ENCODE measurements at regions not wholly inside any gene's neighbourhood (a gene's known extent, or its start where the extent isn't known, plus 50 kb on each side); places are given as distances from the start of the nearest gene placed in this dataset.
A peak's percentile ranks its signal among the peaks of the same experiment; 100 is the strongest.

- no peak overlapping the region for H3K27ac ChIP-seq
- no peaks in the 10 kb centered on the region for H3K9me3 ChIP-seq
- TF ChIP-seq, protein P1, sequence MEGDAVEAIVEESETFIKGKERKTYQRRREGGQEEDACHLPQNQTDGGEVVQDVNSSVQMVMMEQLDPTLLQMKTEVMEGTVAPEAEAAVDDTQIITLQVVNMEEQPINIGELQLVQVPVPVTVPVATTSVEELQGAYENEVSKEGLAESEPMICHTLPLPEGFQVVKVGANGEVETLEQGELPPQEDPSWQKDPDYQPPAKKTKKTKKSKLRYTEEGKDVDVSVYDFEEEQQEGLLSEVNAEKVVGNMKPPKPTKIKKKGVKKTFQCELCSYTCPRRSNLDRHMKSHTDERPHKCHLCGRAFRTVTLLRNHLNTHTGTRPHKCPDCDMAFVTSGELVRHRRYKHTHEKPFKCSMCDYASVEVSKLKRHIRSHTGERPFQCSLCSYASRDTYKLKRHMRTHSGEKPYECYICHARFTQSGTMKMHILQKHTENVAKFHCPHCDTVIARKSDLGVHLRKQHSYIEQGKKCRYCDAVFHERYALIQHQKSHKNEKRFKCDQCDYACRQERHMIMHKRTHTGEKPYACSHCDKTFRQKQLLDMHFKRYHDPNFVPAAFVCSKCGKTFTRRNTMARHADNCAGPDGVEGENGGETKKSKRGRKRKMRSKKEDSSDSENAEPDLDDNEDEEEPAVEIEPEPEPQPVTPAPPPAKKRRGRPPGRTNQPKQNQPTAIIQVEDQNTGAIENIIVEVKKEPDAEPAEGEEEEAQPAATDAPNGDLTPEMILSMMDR (IDR thresholded peaks at IDR 0.05) = no peak
- no peaks in the 10 kb centered on the region for H3K36me3 ChIP-seq
- H3K4me3 ChIP-seq = no peak overlapping the region
- H3K4me1 ChIP-seq = no peaks in the 10 kb centered on the region
- peak; percentile 11 for DNase-seq (ENCODE audit: low spot score)
- H3K27me3 ChIP-seq = no peaks in the 10 kb centered on the region
These were observed 187.3 kb upstream of the GALNT2 start for GRCh38 chr1:229879746-229880145.

DNA sequence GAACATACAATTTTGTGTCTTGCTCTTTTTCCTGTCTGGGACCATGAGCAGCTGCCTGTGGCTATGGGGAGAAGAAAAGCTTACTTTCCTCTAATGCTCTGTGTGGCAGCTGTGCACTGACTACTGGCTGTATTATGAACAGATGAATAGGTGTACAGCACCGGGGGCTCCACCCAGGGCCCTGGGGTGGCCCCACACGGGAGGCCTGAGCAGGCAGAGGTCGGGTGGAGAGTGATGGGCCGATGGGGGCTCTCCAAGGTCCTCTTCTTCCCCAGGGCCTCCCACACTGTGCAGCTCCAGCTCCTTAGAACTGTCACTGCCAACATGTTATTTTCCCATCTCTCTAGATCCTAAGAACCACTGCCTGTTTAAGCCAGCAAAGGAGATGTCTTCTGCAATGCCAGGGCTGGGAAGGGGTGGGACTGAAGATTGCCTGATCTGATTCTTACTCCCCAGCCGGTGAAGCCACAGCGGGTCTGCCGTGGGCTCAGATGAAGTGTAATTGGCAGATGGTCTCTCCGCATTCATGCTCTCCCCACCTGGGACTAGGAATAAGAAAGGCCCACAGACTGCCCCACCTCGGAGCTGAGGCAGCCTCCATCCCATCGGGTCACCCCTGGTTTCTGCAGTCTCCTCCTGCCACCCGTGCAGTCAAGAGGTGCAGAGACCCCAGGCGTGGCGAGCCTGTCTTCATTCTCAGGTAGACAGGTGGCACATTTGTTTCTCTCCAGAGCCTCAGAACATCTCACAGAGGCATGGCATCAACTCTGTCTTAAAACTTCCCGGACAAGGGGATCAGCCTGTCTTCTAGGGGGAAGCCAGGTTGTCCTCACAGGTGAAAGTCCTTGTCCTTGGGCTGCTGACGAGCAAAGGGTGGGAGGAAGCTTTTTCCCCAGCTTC, 186.5 kb upstream of the GALNT2 start:
- TF ChIP-seq, protein P1 (IDR thresholded peaks at IDR 0.05) = no peak
- Histone ChIP-seq H3K9me3 (no peaks in the 10 kb centered on the region), H3K4me3 (no peak overlapping the region), H3K27me3 (no peaks in the 10 kb centered on the region), H3K36me3 (no peaks in the 10 kb centered on the region), H3K27ac (no peak overlapping the region), H3K4me1 (no peaks in the 10 kb centered on the region)
- peak; percentile 43 for DNase-seq (ENCODE audit: low spot score)

- no peak for DNase-seq (ENCODE audit: low spot score)
- Histone ChIP-seq H3K9me3 (no peaks in the 10 kb centered on the region), H3K27ac (no peak overlapping the region), H3K4me3 (no peak overlapping the region), H3K4me1 (peaks cover 0 to 1% of the 10 kb centered on the region in 2 donors), H3K36me3 (no peaks in the 10 kb centered on the region), H3K27me3 (no peaks in the 10 kb centered on the region)
- TF ChIP-seq, protein P1 (IDR thresholded peaks at IDR 0.05) = no peak
These were observed 184.4 kb upstream of the GALNT2 start for GRCh38 chr1:229882621-229883020.

- Histone ChIP-seq H3K27ac (no peak overlapping the region), H3K9me3 (no peaks in the 10 kb centered on the region), H3K36me3 (no peaks in the 10 kb centered on the region), H3K4me1 (peaks cover 0 to 8% of the 10 kb centered on the region in 2 donors), H3K4me3 (no peak overlapping the region), H3K27me3 (no peaks in the 10 kb centered on the region)
- TF ChIP-seq, protein P1 (IDR thresholded peaks at IDR 0.05) = no peak
- peak; percentile 13 for DNase-seq (ENCODE audit: low spot score)
These were observed 183.4 kb upstream of the GALNT2 start for GRCh38 chr1:229883504-229884200.

GRCh38 chr1:229884765-229885164, 182.3 kb upstream of the GALNT2 start:
- H3K4me1 ChIP-seq = peaks cover 0 to 9% of the 10 kb centered on the region in 2 donors
- H3K4me3 ChIP-seq = no peak overlapping the region
- peak; percentile 58 for DNase-seq (ENCODE audit: low spot score)
- no peaks in the 10 kb centered on the region for H3K9me3 ChIP-seq
- H3K27me3 ChIP-seq = no peaks in the 10 kb centered on the region
- no peak overlapping the region for H3K27ac ChIP-seq
- H3K36me3 ChIP-seq = no peaks in the 10 kb centered on the region
- TF ChIP-seq, protein P1 (IDR thresholded peaks at IDR 0.05) = no peak

Data from right atrium auricular region (tissue), 2 donors.